ENCODE measurements at regions not wholly inside any gene's neighbourhood (a gene's known extent, or its start where the extent isn't known, plus 50 kb on each side); places are given as distances from the start of the nearest gene placed in this dataset.
"Not testable (repeated sequence)": the region's sequence is repeated elsewhere in the genome, so short reads cannot be mapped to it uniquely, and the experiment has no call there.

- DNase-seq (ENCODE audit: low spot score) = no peak
Measured at GRCh38 chr1:79914896-79915295, 908.4 kb upstream of the ADGRL4 start.

GRCh38 chr1:79912813-79913212, 906.3 kb upstream of the ADGRL4 start:
- no peak for DNase-seq (ENCODE audit: low spot score)

- no peak for DNase-seq (ENCODE audit: low spot score)
Measured at GRCh38 chr1:79903321-79903720, 896.8 kb upstream of the ADGRL4 start.

- DNase-seq (ENCODE audit: low spot score) = no peak
Measured at GRCh38 chr1:79902418-79902817, 895.9 kb upstream of the ADGRL4 start.

GRCh38 chr1:79899914-79900313, 893.4 kb upstream of the ADGRL4 start:
- DNase-seq (ENCODE audit: low spot score) = peak; percentile 40

GRCh38 chr1:79896140-79896539, 889.6 kb upstream of the ADGRL4 start:
- DNase-seq (ENCODE audit: low spot score) = no peak

GRCh38 chr1:79895573-79895972, 889.0 kb upstream of the ADGRL4 start:
- DNase-seq (ENCODE audit: low spot score) = no peak

- not testable (repeated sequence) for DNase-seq (ENCODE audit: low spot score)
Measured at GRCh38 chr1:79894129-79894528, 887.6 kb upstream of the ADGRL4 start.

- DNase-seq (ENCODE audit: low spot score) = no peak
Measured at GRCh38 chr1:79887059-79887458, 880.5 kb upstream of the ADGRL4 start.

- DNase-seq (ENCODE audit: low spot score) = no peak
Measured at GRCh38 chr1:79885101-79885500, 878.6 kb upstream of the ADGRL4 start.

- no peak for DNase-seq (ENCODE audit: low spot score)
Measured at GRCh38 chr1:79877086-79877485, 870.6 kb upstream of the ADGRL4 start.

- DNase-seq (ENCODE audit: low spot score) = no peak
Measured at GRCh38 chr1:79875187-79875586, 868.7 kb upstream of the ADGRL4 start.

- DNase-seq (ENCODE audit: low spot score) = no peak
Measured at GRCh38 chr1:79874289-79874688, 867.8 kb upstream of the ADGRL4 start.

- no peak for DNase-seq (ENCODE audit: low spot score)
Measured at GRCh38 chr1:79859212-79859948, 852.9 kb upstream of the ADGRL4 start.

- no peak for DNase-seq (ENCODE audit: low spot score)
Measured at GRCh38 chr1:79852004-79852403, 845.5 kb upstream of the ADGRL4 start.

- DNase-seq (ENCODE audit: low spot score) = no peak
Measured at GRCh38 chr1:79849388-79849787, 842.9 kb upstream of the ADGRL4 start.

- no peak for DNase-seq (ENCODE audit: low spot score)
Measured at GRCh38 chr1:79848316-79848715, 841.8 kb upstream of the ADGRL4 start.

- DNase-seq (ENCODE audit: low spot score) = no peak
Measured at GRCh38 chr1:79847700-79848099, 841.2 kb upstream of the ADGRL4 start.

- DNase-seq (ENCODE audit: low spot score) = no peak
Measured at GRCh38 chr1:79845936-79846335, 839.4 kb upstream of the ADGRL4 start.

- DNase-seq (ENCODE audit: low spot score) = no peak
Measured at GRCh38 chr1:79842811-79843210, 836.3 kb upstream of the ADGRL4 start.

- no peak for DNase-seq (ENCODE audit: low spot score)
Measured at GRCh38 chr1:79839882-79840281, 833.4 kb upstream of the ADGRL4 start.

GRCh38 chr1:79827446-79827845, 820.9 kb upstream of the ADGRL4 start:
- no peak for DNase-seq (ENCODE audit: low spot score)

GRCh38 chr1:79825551-79825950, 819.0 kb upstream of the ADGRL4 start:
- no peak for DNase-seq (ENCODE audit: low spot score)

GRCh38 chr1:79822053-79822452, 815.5 kb upstream of the ADGRL4 start:
- no peak for DNase-seq (ENCODE audit: low spot score)
